HepG2 (cell line): ENCODE measurements at regions not wholly inside any gene's neighbourhood (a gene's known extent, or its start where the extent isn't known, plus 50 kb on each side); places are given as distances from the start of the nearest gene placed in this dataset.

Experiments used
- ATAC-seq: fragments of 200-7000 bp; cut with Tn5 transposase; 3 replicates; pipeline ENCODE4 v1.9.1; 2020; ENCODE audit warnings: mild to moderate bottlenecking, moderate library complexity
- BruUV-seq: library from RNA; stranded (reverse); fragments of 400-500 nt; replicated peaks from 2 replicates; lab custom pipeline; 2021; lab: Mats Ljungman, UMichigan
- CTCF ChIA-PET: fragments of 300-600 bp; formaldehyde crosslinking; extraction: SDS; loops from one replicate; lab custom pipeline; 2021; ENCODE audit warnings: low total read pairs, inconsistent platforms, low intra/inter-chr PET ratio; lab: Yijun Ruan, JAX
- POLR2A ChIA-PET: fragments of 350-600 bp; sonication (Branson Sonifier 250); formaldehyde crosslinking; loops from one replicate; lab custom pipeline; 2020; ENCODE audit warnings: antibody characterized with exemption, inconsistent platforms; lab: Yijun Ruan, JAX
- DNase-seq: peaks from one replicate; pipeline ENCODE4 v3.0.0-alpha.2; 2015; ENCODE audit warnings: low spot score
- FAIRE-seq: peaks from 3 replicates; lab custom pipeline; 2011; peaks lifted over from hg19 to GRCh38; lab: Jason Lieb, UNC
- H2AFZ ChIP-seq: one replicate; pipeline ENCODE4 v1.6.1; 2011; ENCODE audit warnings: low read length, inconsistent platforms
- H3K27ac ChIP-seq: fragments of 300-600 bp; 3 replicates; pipeline ENCODE4 v1.8.0; 2011; ENCODE audit warnings: mixed run types, mild to moderate bottlenecking, mixed read lengths, low read length, inconsistent platforms; ENCODE audit not compliant: insufficient read depth; ENCODE audit errors: extremely low read length
- H3K27me3 ChIP-seq, 2 experiments: fragments of 200-600 bp in 1 of 2; 2 replicates in 1 of 2; 3 replicates in 1 of 2; pipeline versions ENCODE4 v1.6.0 to v1.8.0; 2011; ENCODE audit warnings: low read length in 2 of 2, mild to moderate bottlenecking in 2 of 2, moderate library complexity in 2 of 2, inconsistent platforms in 1 of 2; ENCODE audit not compliant: insufficient read depth in 2 of 2, control insufficient read depth in 1 of 2
- H3K36me3 ChIP-seq, 2 experiments: fragments of 200-600 bp in 1 of 2; replicated peaks in 1 of 2; 2 replicates in 1 of 2; 3 replicates in 1 of 2; pipeline versions ENCODE4 v1.5.1 to v1.8.0; 2011; ENCODE audit warnings: low read length in 2 of 2, inconsistent platforms in 1 of 2; ENCODE audit not compliant: insufficient read depth in 2 of 2, control insufficient read depth in 1 of 2
- H3K4me1 ChIP-seq: 2 replicates; pipeline ENCODE4 v1.5.1; 2012; ENCODE audit warnings: low read length, inconsistent platforms; ENCODE audit not compliant: insufficient read depth
- H3K4me2 ChIP-seq: 2 replicates; pipeline ENCODE4 v1.6.0; 2011; ENCODE audit warnings: low read depth, low read length, inconsistent platforms
- H3K4me3 ChIP-seq, 3 experiments: fragments of 200-600 bp in 1 of 3; sonication (generic), shearing (Covaris generic) in 1 of 3; replicated peaks in 1 of 3; 2 replicates each; pipeline ENCODE4 v1.5.1; 2011 to 2016; ENCODE audit warnings: low read length in 3 of 3, inconsistent platforms in 2 of 3, low read depth in 2 of 3, mild to moderate bottlenecking in 2 of 3, control low read depth in 1 of 3, mixed read lengths in 1 of 3; ENCODE audit not compliant: insufficient read depth in 1 of 3
- H3K79me2 ChIP-seq: one replicate; pipeline ENCODE4 v1.6.1; 2011; ENCODE audit warnings: low read length, inconsistent platforms; ENCODE audit not compliant: insufficient read depth
- H3K9ac ChIP-seq: 2 replicates; pipeline ENCODE4 v1.6.0; 2011; ENCODE audit warnings: mild to moderate bottlenecking, low read depth, low read length, inconsistent platforms; ENCODE audit not compliant: insufficient read depth
- H3K9me3 ChIP-seq: 2 replicates; pipeline ENCODE4 v1.5.1; 2012; ENCODE audit warnings: mild to moderate bottlenecking, low read length
- H4K20me1 ChIP-seq: 2 replicates; pipeline ENCODE4 v1.6.0; 2011; ENCODE audit warnings: inconsistent platforms, mild to moderate bottlenecking, low read length, moderate library complexity; ENCODE audit not compliant: insufficient read depth
- CBFB ChIP-seq: sonication (generic); formaldehyde crosslinking; IDR thresholded peaks from 2 replicates; pipeline ENCODE4 v1.4.0; 2020; ENCODE audit warnings: missing genetic modification reagents
- DMAP1 ChIP-seq: IDR thresholded peaks from 2 replicates; pipeline ENCODE4 v1.6.1; 2016
- MAFK ChIP-seq, 2 experiments: IDR thresholded peaks in 1 of 2; conservative IDR thresholded peaks in 1 of 2; 2 replicates each; pipeline ENCODE4 v1.6.1; 2011; ENCODE audit warnings: improper control_type of control experiment in 2 of 2, low read length in 2 of 2
- MYC ChIP-seq: sonication (generic); formaldehyde crosslinking; IDR thresholded peaks from 2 replicates; pipeline ENCODE4 v1.9.0; 2021; ENCODE audit warnings: missing genetic modification reagents, borderline replicate concordance
- NFIC ChIP-seq: IDR thresholded peaks from 2 replicates; pipeline ENCODE4 v1.6.1; 2012; ENCODE audit warnings: mild to moderate bottlenecking, low read length, inconsistent platforms
- REPIN1 ChIP-seq: sonication (generic); formaldehyde crosslinking; IDR thresholded peaks from 2 replicates; pipeline ENCODE4 v1.8.0; 2022; ENCODE audit warnings: missing genetic modification reagents, low read depth, mild to moderate bottlenecking, borderline replicate concordance
- RFXANK ChIP-seq: IDR thresholded peaks from 2 replicates; pipeline ENCODE4 v1.6.1; 2016
- RORA ChIP-seq: sonication (generic); formaldehyde crosslinking; IDR thresholded peaks from 2 replicates; pipeline ENCODE4 v1.5.0; 2020; ENCODE audit warnings: mild to moderate bottlenecking, missing genetic modification reagents, moderate library complexity
- SMYD3 ChIP-seq: sonication (generic); formaldehyde crosslinking; IDR thresholded peaks from 2 replicates; pipeline ENCODE4 v1.8.1; 2023; ENCODE audit warnings: mild to moderate bottlenecking, missing genetic modification reagents
- ZFY ChIP-seq: sonication (generic); formaldehyde crosslinking; IDR thresholded peaks from 2 replicates; pipeline ENCODE4 v1.4.0; 2020; ENCODE audit warnings: missing genetic modification reagents
- ZKSCAN1 ChIP-seq: fragments of 150-350 bp; IDR thresholded peaks from 2 replicates; pipeline ENCODE4 v1.6.1; 2014; ENCODE audit warnings: low read length
- ZNF282 ChIP-seq: fragments of 450-650 bp; IDR thresholded peaks from 2 replicates; pipeline ENCODE4 v1.6.1; 2018; ENCODE audit not compliant: partially characterized antibody
- ZNF317 ChIP-seq: sonication (generic); formaldehyde crosslinking; IDR thresholded peaks from 2 replicates; pipeline ENCODE4 v1.5.0; 2020; ENCODE audit warnings: mild to moderate bottlenecking, missing genetic modification reagents
- ZNF329 ChIP-seq: sonication (generic); formaldehyde crosslinking; IDR thresholded peaks from 2 replicates; pipeline ENCODE4 v1.9.0; 2021; ENCODE audit warnings: low read depth, mild to moderate bottlenecking, missing genetic modification reagents
- ZNF788 ChIP-seq: sonication (generic); formaldehyde crosslinking; IDR thresholded peaks from 2 replicates; pipeline ENCODE4 v1.5.0; 2020; ENCODE audit warnings: mild to moderate bottlenecking, missing genetic modification reagents, borderline replicate concordance
- WGBS: methylation state at CpG from one replicate; pipeline ENCODE4 v1.1.6; 2017; ENCODE audit warnings: low lambda C conversion rate; 5-methylcytosine and 5-hydroxymethylcytosine counted together
- in situ Hi-C: cut with HindIII; loops from 2 replicates; pipeline ENCODE4 v1.10.0; 2017; ENCODE audit warnings: low pct_unique_long_range_greater_than_20kb; ENCODE audit not compliant: extremely low pct_ligation_motif_present
- intact Hi-C: fragments of 100-400 bp; cut with micrococcal nuclease; formaldehyde crosslinking; loops from one replicate; pipeline ENCODE4 v1.10.0; 2022; ENCODE audit not compliant: unreplicated experiment
- TF ChIP-seq, protein P1 (sequence below): sonication (generic); formaldehyde crosslinking; IDR thresholded peaks from 2 replicates; pipeline ENCODE4 v1.5.1; 2020; ENCODE audit warnings: mild to moderate bottlenecking, missing genetic modification reagents
- TF ChIP-seq, protein P2 (sequence below): sonication (generic); formaldehyde crosslinking; IDR thresholded peaks from 2 replicates; pipeline ENCODE4 v1.5.1; 2020; ENCODE audit warnings: mild to moderate bottlenecking, missing genetic modification reagents, borderline replicate concordance

DNA sequence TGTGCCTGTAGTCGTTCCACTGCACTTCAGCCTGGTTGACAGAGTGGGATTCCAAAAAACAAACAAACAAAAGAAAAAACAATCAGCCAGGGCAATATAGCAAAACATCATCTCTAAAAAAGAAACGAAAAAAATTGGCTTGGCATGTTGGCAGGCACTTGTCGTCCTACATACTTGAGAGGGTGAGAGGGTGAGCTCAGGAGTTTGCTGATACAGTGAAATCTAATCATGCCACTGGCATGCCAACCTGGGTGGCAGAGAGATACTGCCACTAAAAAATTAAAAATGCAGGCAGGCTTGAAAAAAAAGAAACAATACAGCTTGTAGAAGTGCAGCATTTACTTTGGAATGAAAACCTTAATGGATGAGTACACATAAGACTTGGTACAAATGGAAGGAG is 282.9 kb upstream of the RGPD4 start:
- in situ Hi-C loops = no loop called here
- no peaks in the 10 kb centered on the region for H3K79me2 ChIP-seq
- POLR2A ChIA-PET = no interaction called here
- intact Hi-C loops = no loop called here
- no peak overlapping the region for H3K9ac ChIP-seq
- no peak overlapping the region for H3K27ac ChIP-seq
- no peak overlapping the region for H2AFZ ChIP-seq
- H3K36me3 ChIP-seq = no peaks in the 10 kb centered on the region
- no TSS peak for BruUV-seq
- no peak overlapping the region for H3K4me3 ChIP-seq
- no peak for DNase-seq
- ATAC-seq = no peak
- WGBS = 2% methylated on average over 3 of the region's 3 CpGs
- H4K20me1 ChIP-seq = no peaks in the 10 kb centered on the region
- H3K9me3 ChIP-seq = no peaks in the 10 kb centered on the region
- H3K27me3 ChIP-seq = no peaks in the 10 kb centered on the region
- no peaks in the 10 kb centered on the region for H3K4me1 ChIP-seq
- no peak overlapping the region for H3K4me2 ChIP-seq
- TF ChIP-seq ZNF329 (no peak), CBFB (CRISPR knock-in tag) (no peak), ZNF788 (CRISPR knock-in tag) (no peak), REPIN1 (CRISPR knock-in tag) (no peak), MAFK (conservative IDR thresholded peaks at IDR 0.05 in 1 of 2, IDR thresholded peaks at IDR 0.05 in 1 of 2; ENCODE audit: low read length in 2 of 2) (no peak), SMYD3 (CRISPR knock-in tag) (no peak), RFXANK (CRISPR knock-in tag) (no peak), ZNF282 (no peak), ZNF317 (CRISPR knock-in tag) (no peak), ZKSCAN1 (no peak), NFIC (no peak), RORA (CRISPR knock-in tag) (no peak), MYC (CRISPR knock-in tag) (no peak), ZFY (no peak), DMAP1 (no peak)
- TF ChIP-seq, protein P1, sequence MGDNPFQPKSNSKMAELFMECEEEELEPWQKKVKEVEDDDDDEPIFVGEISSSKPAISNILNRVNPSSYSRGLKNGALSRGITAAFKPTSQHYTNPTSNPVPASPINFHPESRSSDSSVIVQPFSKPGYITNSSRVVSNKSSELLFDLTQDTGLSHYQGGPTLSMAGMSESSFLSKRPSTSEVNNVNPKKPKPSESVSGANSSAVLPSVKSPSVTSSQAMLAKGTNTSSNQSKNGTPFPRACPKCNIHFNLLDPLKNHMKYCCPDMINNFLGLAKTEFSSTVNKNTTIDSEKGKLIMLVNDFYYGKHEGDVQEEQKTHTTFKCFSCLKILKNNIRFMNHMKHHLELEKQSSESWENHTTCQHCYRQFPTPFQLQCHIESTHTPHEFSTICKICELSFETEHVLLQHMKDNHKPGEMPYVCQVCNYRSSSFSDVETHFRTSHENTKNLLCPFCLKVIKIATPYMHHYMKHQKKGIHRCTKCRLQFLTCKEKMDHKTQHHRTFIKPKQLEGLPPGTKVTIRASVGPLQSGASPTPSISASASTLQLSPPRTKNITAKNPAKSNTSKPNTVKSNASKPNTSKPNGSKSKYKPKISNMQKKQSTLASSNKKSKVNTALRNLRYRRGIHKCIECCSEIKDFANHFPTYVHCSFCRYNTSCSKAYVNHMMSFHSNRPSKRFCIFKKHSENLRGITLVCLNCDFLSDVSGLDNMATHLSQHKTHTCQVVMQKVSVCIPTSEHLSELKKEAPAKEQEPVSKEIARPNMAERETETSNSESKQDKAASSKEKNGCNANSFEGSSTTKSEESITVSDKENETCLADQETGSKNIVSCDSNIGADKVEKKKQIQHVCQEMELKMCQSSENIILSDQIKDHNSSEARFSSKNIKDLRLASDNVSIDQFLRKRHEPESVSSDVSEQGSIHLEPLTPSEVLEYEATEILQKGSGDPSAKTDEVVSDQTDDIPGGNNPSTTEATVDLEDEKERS (CRISPR knock-in tag) = no peak
- TF ChIP-seq, protein P2, sequence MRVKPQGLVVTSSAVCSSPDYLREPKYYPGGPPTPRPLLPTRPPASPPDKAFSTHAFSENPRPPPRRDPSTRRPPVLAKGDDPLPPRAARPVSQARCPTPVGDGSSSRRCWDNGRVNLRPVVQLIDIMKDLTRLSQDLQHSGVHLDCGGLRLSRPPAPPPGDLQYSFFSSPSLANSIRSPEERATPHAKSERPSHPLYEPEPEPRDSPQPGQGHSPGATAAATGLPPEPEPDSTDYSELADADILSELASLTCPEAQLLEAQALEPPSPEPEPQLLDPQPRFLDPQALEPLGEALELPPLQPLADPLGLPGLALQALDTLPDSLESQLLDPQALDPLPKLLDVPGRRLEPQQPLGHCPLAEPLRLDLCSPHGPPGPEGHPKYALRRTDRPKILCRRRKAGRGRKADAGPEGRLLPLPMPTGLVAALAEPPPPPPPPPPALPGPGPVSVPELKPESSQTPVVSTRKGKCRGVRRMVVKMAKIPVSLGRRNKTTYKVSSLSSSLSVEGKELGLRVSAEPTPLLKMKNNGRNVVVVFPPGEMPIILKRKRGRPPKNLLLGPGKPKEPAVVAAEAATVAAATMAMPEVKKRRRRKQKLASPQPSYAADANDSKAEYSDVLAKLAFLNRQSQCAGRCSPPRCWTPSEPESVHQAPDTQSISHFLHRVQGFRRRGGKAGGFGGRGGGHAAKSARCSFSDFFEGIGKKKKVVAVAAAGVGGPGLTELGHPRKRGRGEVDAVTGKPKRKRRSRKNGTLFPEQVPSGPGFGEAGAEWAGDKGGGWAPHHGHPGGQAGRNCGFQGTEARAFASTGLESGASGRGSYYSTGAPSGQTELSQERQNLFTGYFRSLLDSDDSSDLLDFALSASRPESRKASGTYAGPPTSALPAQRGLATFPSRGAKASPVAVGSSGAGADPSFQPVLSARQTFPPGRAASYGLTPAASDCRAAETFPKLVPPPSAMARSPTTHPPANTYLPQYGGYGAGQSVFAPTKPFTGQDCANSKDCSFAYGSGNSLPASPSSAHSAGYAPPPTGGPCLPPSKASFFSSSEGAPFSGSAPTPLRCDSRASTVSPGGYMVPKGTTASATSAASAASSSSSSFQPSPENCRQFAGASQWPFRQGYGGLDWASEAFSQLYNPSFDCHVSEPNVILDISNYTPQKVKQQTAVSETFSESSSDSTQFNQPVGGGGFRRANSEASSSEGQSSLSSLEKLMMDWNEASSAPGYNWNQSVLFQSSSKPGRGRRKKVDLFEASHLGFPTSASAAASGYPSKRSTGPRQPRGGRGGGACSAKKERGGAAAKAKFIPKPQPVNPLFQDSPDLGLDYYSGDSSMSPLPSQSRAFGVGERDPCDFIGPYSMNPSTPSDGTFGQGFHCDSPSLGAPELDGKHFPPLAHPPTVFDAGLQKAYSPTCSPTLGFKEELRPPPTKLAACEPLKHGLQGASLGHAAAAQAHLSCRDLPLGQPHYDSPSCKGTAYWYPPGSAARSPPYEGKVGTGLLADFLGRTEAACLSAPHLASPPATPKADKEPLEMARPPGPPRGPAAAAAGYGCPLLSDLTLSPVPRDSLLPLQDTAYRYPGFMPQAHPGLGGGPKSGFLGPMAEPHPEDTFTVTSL (CRISPR knock-in tag) = no peak
- TF ChIP-seq, all 625 proteins: peak for 0
- CTCF ChIA-PET = no interaction called here
- FAIRE-seq = no peak
